ENCODE measurements at regions not wholly inside any gene's neighbourhood (a gene's known extent, or its start where the extent isn't known, plus 50 kb on each side); places are given as distances from the start of the nearest gene placed in this dataset.

DNA sequence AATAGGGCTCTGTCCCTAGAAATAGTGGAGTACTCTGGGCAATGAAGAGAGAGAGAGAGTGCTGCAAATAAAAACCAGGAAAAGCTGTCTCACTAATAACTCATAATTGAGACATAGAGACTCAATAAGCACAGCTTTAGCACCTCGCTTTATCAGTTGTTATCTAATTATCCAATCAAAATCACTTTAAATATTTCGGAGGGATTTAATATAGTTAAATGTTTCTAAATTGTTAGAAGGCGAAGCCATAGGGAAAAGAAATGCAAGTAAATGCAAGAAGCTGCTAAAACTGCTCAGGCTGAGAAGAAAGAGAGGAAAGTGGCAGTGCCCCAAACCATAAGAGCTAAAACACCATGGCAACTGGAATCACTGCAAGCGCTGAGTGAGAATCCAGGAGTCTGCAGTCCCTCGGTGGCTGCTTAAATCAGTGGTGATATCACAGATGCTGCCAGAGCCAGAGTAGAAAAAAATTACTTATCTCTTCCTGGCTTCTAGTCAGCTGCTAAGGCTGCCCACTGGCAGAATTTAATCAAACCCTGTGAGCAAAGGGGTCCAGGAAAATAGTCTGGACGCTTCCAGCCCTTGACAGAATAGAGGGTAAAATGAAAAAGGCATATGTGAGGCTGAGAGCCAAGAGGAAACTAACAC lies 150.4 kb upstream of the CHRM2 start:
- Histone ChIP-seq H3K27me3 (no peaks in the 10 kb centered on the region), H3K4me3 (ENCODE audit: low read depth in 1 of 2, low read length in 1 of 2) (no peak overlapping the region), H3K4me1 (ENCODE audit: control insufficient read depth in 1 of 2, insufficient read depth in 1 of 2, low read depth in 1 of 2, low read length in 1 of 2) (no peaks in the 10 kb centered on the region), H3K36me3 (no peaks in the 10 kb centered on the region), H3K27ac (no peak overlapping the region), H3K9me3 (no peaks in the 10 kb centered on the region)
- TF ChIP-seq, protein P1, sequence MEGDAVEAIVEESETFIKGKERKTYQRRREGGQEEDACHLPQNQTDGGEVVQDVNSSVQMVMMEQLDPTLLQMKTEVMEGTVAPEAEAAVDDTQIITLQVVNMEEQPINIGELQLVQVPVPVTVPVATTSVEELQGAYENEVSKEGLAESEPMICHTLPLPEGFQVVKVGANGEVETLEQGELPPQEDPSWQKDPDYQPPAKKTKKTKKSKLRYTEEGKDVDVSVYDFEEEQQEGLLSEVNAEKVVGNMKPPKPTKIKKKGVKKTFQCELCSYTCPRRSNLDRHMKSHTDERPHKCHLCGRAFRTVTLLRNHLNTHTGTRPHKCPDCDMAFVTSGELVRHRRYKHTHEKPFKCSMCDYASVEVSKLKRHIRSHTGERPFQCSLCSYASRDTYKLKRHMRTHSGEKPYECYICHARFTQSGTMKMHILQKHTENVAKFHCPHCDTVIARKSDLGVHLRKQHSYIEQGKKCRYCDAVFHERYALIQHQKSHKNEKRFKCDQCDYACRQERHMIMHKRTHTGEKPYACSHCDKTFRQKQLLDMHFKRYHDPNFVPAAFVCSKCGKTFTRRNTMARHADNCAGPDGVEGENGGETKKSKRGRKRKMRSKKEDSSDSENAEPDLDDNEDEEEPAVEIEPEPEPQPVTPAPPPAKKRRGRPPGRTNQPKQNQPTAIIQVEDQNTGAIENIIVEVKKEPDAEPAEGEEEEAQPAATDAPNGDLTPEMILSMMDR (IDR thresholded peaks at IDR 0.05) = no peak

- no peaks in the 10 kb centered on the region for H3K4me1 ChIP-seq (ENCODE audit: control insufficient read depth in 1 of 2, insufficient read depth in 1 of 2, low read depth in 1 of 2, low read length in 1 of 2)
- H3K27me3 ChIP-seq = no peaks in the 10 kb centered on the region
- TF ChIP-seq, protein P1 (IDR thresholded peaks at IDR 0.05) = no peak
- no peaks in the 10 kb centered on the region for H3K9me3 ChIP-seq
- H3K36me3 ChIP-seq = no peaks in the 10 kb centered on the region
- no peak overlapping the region for H3K4me3 ChIP-seq (ENCODE audit: low read depth in 1 of 2, low read length in 1 of 2)
- H3K27ac ChIP-seq = no peak overlapping the region
These were observed 154.4 kb upstream of the CHRM2 start for GRCh38 chr7:136714062-136714461.

GRCh38 chr7:136710751-136711150 lies 157.7 kb upstream of the CHRM2 start:
- Histone ChIP-seq H3K4me3 (ENCODE audit: low read depth in 1 of 2, low read length in 1 of 2) (no peak overlapping the region), H3K27me3 (no peaks in the 10 kb centered on the region), H3K27ac (no peak overlapping the region), H3K4me1 (ENCODE audit: control insufficient read depth in 1 of 2, insufficient read depth in 1 of 2, low read depth in 1 of 2, low read length in 1 of 2) (no peaks in the 10 kb centered on the region), H3K36me3 (no peaks in the 10 kb centered on the region), H3K9me3 (no peaks in the 10 kb centered on the region)
- TF ChIP-seq, protein P1 (IDR thresholded peaks at IDR 0.05) = no peak

- H3K36me3 ChIP-seq = no peaks in the 10 kb centered on the region
- no peak overlapping the region for H3K27ac ChIP-seq
- TF ChIP-seq, protein P1 (IDR thresholded peaks at IDR 0.05) = no peak
- H3K4me3 ChIP-seq (ENCODE audit: low read depth in 1 of 2, low read length in 1 of 2) = no peak overlapping the region
- no peaks in the 10 kb centered on the region for H3K27me3 ChIP-seq
- H3K9me3 ChIP-seq = no peaks in the 10 kb centered on the region
- H3K4me1 ChIP-seq (ENCODE audit: control insufficient read depth in 1 of 2, insufficient read depth in 1 of 2, low read depth in 1 of 2, low read length in 1 of 2) = no peaks in the 10 kb centered on the region
These were observed 158.6 kb upstream of the CHRM2 start for GRCh38 chr7:136709876-136710275.

GRCh38 chr7:136702913-136703312 lies 165.5 kb upstream of the CHRM2 start:
- Histone ChIP-seq H3K4me1 (ENCODE audit: control insufficient read depth in 1 of 2, insufficient read depth in 1 of 2, low read depth in 1 of 2, low read length in 1 of 2) (no peaks in the 10 kb centered on the region), H3K4me3 (ENCODE audit: low read depth in 1 of 2, low read length in 1 of 2) (no peak overlapping the region), H3K27me3 (no peaks in the 10 kb centered on the region), H3K27ac (no peak overlapping the region), H3K36me3 (no peaks in the 10 kb centered on the region), H3K9me3 (no peaks in the 10 kb centered on the region)
- TF ChIP-seq, protein P1 (IDR thresholded peaks at IDR 0.05) = no peak
